ENCODE measurements at regions not wholly inside any gene's neighbourhood (a gene's known extent, or its start where the extent isn't known, plus 50 kb on each side); places are given as distances from the start of the nearest gene placed in this dataset.

DNA sequence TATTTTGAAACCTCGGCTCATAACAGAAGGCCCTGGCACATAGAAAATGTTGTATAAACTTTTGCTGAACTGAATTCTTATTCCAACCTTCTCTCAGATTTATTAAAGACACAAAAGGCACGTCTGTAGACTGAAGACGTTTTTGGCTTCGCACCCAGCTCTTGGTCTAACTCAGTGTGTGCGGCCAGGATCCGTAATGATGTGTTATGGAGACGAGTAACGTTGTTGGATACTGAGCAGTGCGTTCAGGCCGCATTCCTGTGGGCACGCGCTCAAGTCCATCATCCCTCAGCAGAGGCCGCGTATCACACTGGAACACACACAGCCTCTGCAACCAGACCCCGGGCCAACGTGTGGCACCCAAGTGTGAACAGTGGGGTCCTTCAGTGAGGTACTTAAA, 154.8 kb upstream of the RAB4A start:
- intact Hi-C loops (cut with micrococcal nuclease; ENCODE audit: unreplicated experiment) (no loop called here), in situ Hi-C loops (cut with HindIII; ENCODE audit: extremely low pct_ligation_motif_present, low pct_unique_long_range_greater_than_20kb) (no loop called here)
- ChIA-PET POLR2A (interaction anchor here (3.5 kb wide), 1 partner anchor 15 kb away, joined by 21 read pairs; no protein-coding TSS in a partner anchor), CTCF (ENCODE audit: low intra/inter-chr PET ratio, low total read pairs) (no interaction called here)
- Histone ChIP-seq H3K4me1 (ENCODE audit: insufficient read depth, low read length) (peaks cover 67% of the 10 kb centered on the region), H3K79me2 (ENCODE audit: insufficient read depth, low read length) (no peaks in the 10 kb centered on the region), H3K4me3 (replicated peaks in 1 of 3; ENCODE audit: insufficient read depth in 1 of 3, low read depth in 2 of 3, low read length in 3 of 3) (no peak overlapping the region), H3K27ac (ENCODE audit: extremely low read length, insufficient read depth, low read length) (no peak overlapping the region), H3K9ac (ENCODE audit: insufficient read depth, low read depth, low read length) (no peak overlapping the region), H2AFZ (ENCODE audit: low read length) (no peak overlapping the region), H3K27me3 (ENCODE audit: control insufficient read depth in 1 of 2, insufficient read depth in 2 of 2, low read length in 2 of 2) (no peaks in the 10 kb centered on the region), H3K36me3 (replicated peaks in 1 of 2; ENCODE audit: control insufficient read depth in 1 of 2, insufficient read depth in 2 of 2, low read length in 2 of 2) (no peaks in the 10 kb centered on the region), H3K4me2 (ENCODE audit: low read depth, low read length) (no peak overlapping the region), H4K20me1 (ENCODE audit: insufficient read depth, low read length) (no peaks in the 10 kb centered on the region), H3K9me3 (ENCODE audit: low read length) (no peaks in the 10 kb centered on the region)
- FAIRE-seq = no peak
- no peak for DNase-seq (ENCODE audit: low spot score)
- ATAC-seq = no peak
- WGBS (ENCODE audit: low lambda C conversion rate) = 97% methylated on average over 14 of the region's 16 CpGs
- TF ChIP-seq MYC (CRISPR knock-in tag; IDR thresholded peaks at IDR 0.05; ENCODE audit: borderline replicate concordance) (no peak), KAT7 (CRISPR knock-in tag; IDR thresholded peaks at IDR 0.05; ENCODE audit: borderline replicate concordance) (no peak), PTBP1 (IDR thresholded peaks at IDR 0.05; ENCODE audit: low read depth, low read length, poor library complexity, severe bottlenecking) (no peak)
- TF ChIP-seq, protein P1, sequence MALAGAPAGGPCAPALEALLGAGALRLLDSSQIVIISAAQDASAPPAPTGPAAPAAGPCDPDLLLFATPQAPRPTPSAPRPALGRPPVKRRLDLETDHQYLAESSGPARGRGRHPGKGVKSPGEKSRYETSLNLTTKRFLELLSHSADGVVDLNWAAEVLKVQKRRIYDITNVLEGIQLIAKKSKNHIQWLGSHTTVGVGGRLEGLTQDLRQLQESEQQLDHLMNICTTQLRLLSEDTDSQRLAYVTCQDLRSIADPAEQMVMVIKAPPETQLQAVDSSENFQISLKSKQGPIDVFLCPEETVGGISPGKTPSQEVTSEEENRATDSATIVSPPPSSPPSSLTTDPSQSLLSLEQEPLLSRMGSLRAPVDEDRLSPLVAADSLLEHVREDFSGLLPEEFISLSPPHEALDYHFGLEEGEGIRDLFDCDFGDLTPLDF (CRISPR knock-in tag; IDR thresholded peaks at IDR 0.05) = no peak
- TF ChIP-seq, protein P2, sequence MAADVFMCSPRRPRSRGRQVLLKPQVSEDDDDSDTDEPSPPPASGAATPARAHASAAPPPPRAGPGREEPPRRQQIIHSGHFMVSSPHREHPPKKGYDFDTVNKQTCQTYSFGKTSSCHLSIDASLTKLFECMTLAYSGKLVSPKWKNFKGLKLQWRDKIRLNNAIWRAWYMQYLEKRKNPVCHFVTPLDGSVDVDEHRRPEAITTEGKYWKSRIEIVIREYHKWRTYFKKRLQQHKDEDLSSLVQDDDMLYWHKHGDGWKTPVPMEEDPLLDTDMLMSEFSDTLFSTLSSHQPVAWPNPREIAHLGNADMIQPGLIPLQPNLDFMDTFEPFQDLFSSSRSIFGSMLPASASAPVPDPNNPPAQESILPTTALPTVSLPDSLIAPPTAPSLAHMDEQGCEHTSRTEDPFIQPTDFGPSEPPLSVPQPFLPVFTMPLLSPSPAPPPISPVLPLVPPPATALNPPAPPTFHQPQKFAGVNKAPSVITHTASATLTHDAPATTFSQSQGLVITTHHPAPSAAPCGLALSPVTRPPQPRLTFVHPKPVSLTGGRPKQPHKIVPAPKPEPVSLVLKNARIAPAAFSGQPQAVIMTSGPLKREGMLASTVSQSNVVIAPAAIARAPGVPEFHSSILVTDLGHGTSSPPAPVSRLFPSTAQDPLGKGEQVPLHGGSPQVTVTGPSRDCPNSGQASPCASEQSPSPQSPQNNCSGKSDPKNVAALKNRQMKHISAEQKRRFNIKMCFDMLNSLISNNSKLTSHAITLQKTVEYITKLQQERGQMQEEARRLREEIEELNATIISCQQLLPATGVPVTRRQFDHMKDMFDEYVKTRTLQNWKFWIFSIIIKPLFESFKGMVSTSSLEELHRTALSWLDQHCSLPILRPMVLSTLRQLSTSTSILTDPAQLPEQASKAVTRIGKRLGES (CRISPR knock-in tag; IDR thresholded peaks at IDR 0.05; ENCODE audit: borderline replicate concordance) = no peak
- TF ChIP-seq, protein P3, sequence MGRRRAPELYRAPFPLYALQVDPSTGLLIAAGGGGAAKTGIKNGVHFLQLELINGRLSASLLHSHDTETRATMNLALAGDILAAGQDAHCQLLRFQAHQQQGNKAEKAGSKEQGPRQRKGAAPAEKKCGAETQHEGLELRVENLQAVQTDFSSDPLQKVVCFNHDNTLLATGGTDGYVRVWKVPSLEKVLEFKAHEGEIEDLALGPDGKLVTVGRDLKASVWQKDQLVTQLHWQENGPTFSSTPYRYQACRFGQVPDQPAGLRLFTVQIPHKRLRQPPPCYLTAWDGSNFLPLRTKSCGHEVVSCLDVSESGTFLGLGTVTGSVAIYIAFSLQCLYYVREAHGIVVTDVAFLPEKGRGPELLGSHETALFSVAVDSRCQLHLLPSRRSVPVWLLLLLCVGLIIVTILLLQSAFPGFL (CRISPR knock-in tag; IDR thresholded peaks at IDR 0.05) = no peak
- TF ChIP-seq, protein P4, sequence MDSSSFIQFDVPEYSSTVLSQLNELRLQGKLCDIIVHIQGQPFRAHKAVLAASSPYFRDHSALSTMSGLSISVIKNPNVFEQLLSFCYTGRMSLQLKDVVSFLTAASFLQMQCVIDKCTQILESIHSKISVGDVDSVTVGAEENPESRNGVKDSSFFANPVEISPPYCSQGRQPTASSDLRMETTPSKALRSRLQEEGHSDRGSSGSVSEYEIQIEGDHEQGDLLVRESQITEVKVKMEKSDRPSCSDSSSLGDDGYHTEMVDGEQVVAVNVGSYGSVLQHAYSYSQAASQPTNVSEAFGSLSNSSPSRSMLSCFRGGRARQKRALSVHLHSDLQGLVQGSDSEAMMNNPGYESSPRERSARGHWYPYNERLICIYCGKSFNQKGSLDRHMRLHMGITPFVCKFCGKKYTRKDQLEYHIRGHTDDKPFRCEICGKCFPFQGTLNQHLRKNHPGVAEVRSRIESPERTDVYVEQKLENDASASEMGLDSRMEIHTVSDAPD (CRISPR knock-in tag; IDR thresholded peaks at IDR 0.05) = no peak
- BruUV-seq (replicated peaks) = no TSS peak

All from HepG2 (cell line).